Endothelial cell of umbilical vein (primary cell): ENCODE measurements at regions not wholly inside any gene's neighbourhood (a gene's known extent, or its start where the extent isn't known, plus 50 kb on each side); places are given as distances from the start of the nearest gene placed in this dataset.

Experiments used
- CTCF ChIP-seq, 2 donors: IDR thresholded peaks; 1 replicate in 1 of 2; 2 replicates in 1 of 2; pipeline ENCODE4 v1.5.1; 2011; ENCODE audit warnings: low read length in 2 of 2, mild to moderate bottlenecking in 2 of 2, moderate library complexity in 2 of 2, control low read depth in 1 of 2, inconsistent platforms in 1 of 2, low read depth in 1 of 2; ENCODE audit not compliant: insufficient read depth in 1 of 2; ENCODE audit errors: extremely low read depth in 1 of 2
- MAX ChIP-seq: IDR thresholded peaks from 2 replicates; pipeline ENCODE4 v1.6.1; 2011; ENCODE audit not compliant: insufficient read depth, insufficient read length
- MYC ChIP-seq: IDR thresholded peaks from one replicate; pipeline ENCODE4 v1.6.1; 2011; ENCODE audit warnings: mild to moderate bottlenecking, low read depth, low read length
- POLR2A ChIP-seq: IDR thresholded peaks from 2 replicates; pipeline ENCODE4 v1.6.1; 2012; ENCODE audit warnings: low read depth, mild to moderate bottlenecking, control low read depth, low read length

- TF ChIP-seq CTCF (IDR thresholded peaks at IDR 0.05; ENCODE audit: extremely low read depth in 1 of 2, insufficient read depth in 1 of 2, low read depth in 1 of 2, low read length in 2 of 2) = no peak
- TF ChIP-seq POLR2A = no peak
- no peak for TF ChIP-seq MAX
- TF ChIP-seq MYC = no peak
Measured at GRCh38 chr4:26199596-26199995, 121.2 kb upstream of the RBPJ start.
